MCF 10A (cell line): ENCODE measurements at regions not wholly inside any gene's neighbourhood (a gene's known extent, or its start where the extent isn't known, plus 50 kb on each side); places are given as distances from the start of the nearest gene placed in this dataset.

ENCODE experiments used
- BruUV-seq: library from RNA; stranded (reverse); fragments of 400-500 nt; replicated peaks from 2 replicates; lab custom pipeline; 2021; lab: Mats Ljungman, UMichigan
- CTCF ChIA-PET: fragments of 300-600 bp; sonication (Branson Sonifier 250); formaldehyde crosslinking; extraction: SDS; loops from one replicate; lab custom pipeline; 2021; ENCODE audit warnings: antibody characterized with exemption, inconsistent platforms; lab: Yijun Ruan, JAX
- POLR2A ChIA-PET: fragments of 300-600, 350-650 bp; sonication (Branson Sonifier 250); formaldehyde crosslinking; extraction: SDS; loops from one replicate; lab custom pipeline; 2020; ENCODE audit warnings: antibody characterized with exemption, inconsistent platforms; lab: Yijun Ruan, JAX
- DNase-seq: peaks from one replicate; pipeline ENCODE4 v3.0.0-alpha.2; 2018; ENCODE audit not compliant: unreplicated experiment
- H3K27ac Mint-ChIP-seq: one replicate; pipeline ENCODE4 v1.8.0; 2022; ENCODE audit warnings: mild to moderate bottlenecking, low read depth, mixed read lengths; ENCODE audit not compliant: unreplicated experiment
- H3K27me3 Mint-ChIP-seq: one replicate; pipeline ENCODE4 v1.8.0; 2022; ENCODE audit warnings: mixed read lengths; ENCODE audit not compliant: insufficient read depth, unreplicated experiment
- H3K36me3 Mint-ChIP-seq: one replicate; pipeline ENCODE4 v1.8.0; 2022; ENCODE audit warnings: mild to moderate bottlenecking, moderate library complexity, mixed read lengths; ENCODE audit not compliant: insufficient read depth, unreplicated experiment
- H3K4me1 Mint-ChIP-seq: one replicate; pipeline ENCODE4 v1.8.0; 2022; ENCODE audit warnings: mixed read lengths; ENCODE audit not compliant: insufficient read depth, unreplicated experiment
- H3K4me3 Mint-ChIP-seq: one replicate; pipeline ENCODE4 v1.8.0; 2022; ENCODE audit warnings: mild to moderate bottlenecking, moderate library complexity, mixed read lengths; ENCODE audit not compliant: unreplicated experiment
- H3K9me3 Mint-ChIP-seq: one replicate; pipeline ENCODE4 v1.8.0; 2022; ENCODE audit warnings: mixed read lengths; ENCODE audit not compliant: unreplicated experiment
- CTCF ChIP-seq: fragments of 200-600 bp; IDR thresholded peaks from one replicate; pipeline ENCODE4 v1.8.0; 2022; ENCODE audit warnings: antibody characterized with exemption, mild to moderate bottlenecking; ENCODE audit not compliant: unreplicated experiment
- intact Hi-C: fragments of 100-400 bp; cut with micrococcal nuclease; formaldehyde crosslinking; loops from 2 replicates; pipeline ENCODE4 v1.14.1; 2022

GRCh38 chr18:1408376-1408775 lies 503.7 kb downstream of the ADCYAP1 start:
- intact Hi-C loops = no loop called here
- Mint-ChIP-seq H3K4me3 (no peak overlapping the region), H3K36me3 (no peaks in the 10 kb centered on the region), H3K9me3 (no peaks in the 10 kb centered on the region), H3K27me3 (no peaks in the 10 kb centered on the region), H3K4me1 (no peaks in the 10 kb centered on the region), H3K27ac (no peak overlapping the region)
- no peak for TF ChIP-seq CTCF
- DNase-seq = no peak
- ChIA-PET POLR2A (interaction anchor here (0.7 kb wide), 1 partner anchor 19 kb away, joined by 3 read pairs; no protein-coding TSS in a partner anchor), CTCF (interaction anchor here (0.6 kb wide), 1 partner anchor 216 kb away, joined by 3 read pairs; no protein-coding TSS in a partner anchor)
- no TSS peak for BruUV-seq

- no peaks in the 10 kb centered on the region for H3K4me1 Mint-ChIP-seq
- CTCF ChIA-PET = interaction anchor here (0.6 to 0.8 kb wide), 2 partner anchors 108 to 1061 kb away, joined by 3 read pairs; no protein-coding TSS in a partner anchor
- POLR2A ChIA-PET = no interaction called here
- H3K36me3 Mint-ChIP-seq = no peaks in the 10 kb centered on the region
- no peak overlapping the region for H3K27ac Mint-ChIP-seq
- H3K27me3 Mint-ChIP-seq = no peaks in the 10 kb centered on the region
- no peaks in the 10 kb centered on the region for H3K9me3 Mint-ChIP-seq
- no TSS peak for BruUV-seq
- intact Hi-C loops = no loop called here
- H3K4me3 Mint-ChIP-seq = no peak overlapping the region
- TF ChIP-seq CTCF = no peak
- DNase-seq = no peak
Observed at GRCh38 chr18:1412655-1413322, 508.1 kb downstream of the ADCYAP1 start.

GRCh38 chr18:1413323-1413675 lies 508.6 kb downstream of the ADCYAP1 start:
- Mint-ChIP-seq H3K27ac (no peak overlapping the region), H3K9me3 (no peaks in the 10 kb centered on the region), H3K4me1 (no peaks in the 10 kb centered on the region), H3K27me3 (no peaks in the 10 kb centered on the region), H3K4me3 (no peak overlapping the region), H3K36me3 (no peaks in the 10 kb centered on the region)
- ChIA-PET CTCF (interaction anchor here (0.6 to 0.8 kb wide), 2 partner anchors 109 to 1060 kb away, joined by 3 read pairs; no protein-coding TSS in a partner anchor), POLR2A (no interaction called here)
- no peak for DNase-seq
- intact Hi-C loops = no loop called here
- BruUV-seq = no TSS peak
- TF ChIP-seq CTCF = no peak

GRCh38 chr18:1416074-1416473 lies 511.4 kb downstream of the ADCYAP1 start:
- CTCF ChIA-PET = interaction anchor here (0.6 kb wide), 1 partner anchor 195 kb away, joined by 5 read pairs; no protein-coding TSS in a partner anchor
- POLR2A ChIA-PET = no interaction called here
- intact Hi-C loops = no loop called here
- no peaks in the 10 kb centered on the region for H3K9me3 Mint-ChIP-seq
- H3K4me3 Mint-ChIP-seq = no peak overlapping the region
- TF ChIP-seq CTCF = no peak
- no peak for DNase-seq
- H3K27ac Mint-ChIP-seq = no peak overlapping the region
- no peaks in the 10 kb centered on the region for H3K4me1 Mint-ChIP-seq
- no peaks in the 10 kb centered on the region for H3K27me3 Mint-ChIP-seq
- H3K36me3 Mint-ChIP-seq = no peaks in the 10 kb centered on the region
- BruUV-seq = no TSS peak
